Endothelial cell (in vitro differentiated cells): ENCODE measurements at regions not wholly inside any gene's neighbourhood (a gene's known extent, or its start where the extent isn't known, plus 50 kb on each side); places are given as distances from the start of the nearest gene placed in this dataset.

Experiments
- DNase-seq: peaks from one replicate; pipeline ENCODE4 v3.0.0; 2021; ENCODE audit warnings: low spot score
- H3K27ac Mint-ChIP-seq: one replicate; pipeline ENCODE4 v1.8.0; 2021; ENCODE audit warnings: mixed read lengths, inconsistent platforms; ENCODE audit not compliant: unreplicated experiment
- H3K27me3 Mint-ChIP-seq: one replicate; pipeline ENCODE4 v1.8.0; 2021; ENCODE audit warnings: mild to moderate bottlenecking, moderate library complexity, mixed read lengths, inconsistent platforms; ENCODE audit not compliant: unreplicated experiment
- H3K36me3 Mint-ChIP-seq: one replicate; pipeline ENCODE4 v1.8.0; 2021; ENCODE audit warnings: mild to moderate bottlenecking, low read depth, mixed read lengths, inconsistent platforms; ENCODE audit not compliant: unreplicated experiment
- H3K4me1 Mint-ChIP-seq: one replicate; pipeline ENCODE4 v1.8.0; 2021; ENCODE audit warnings: mild to moderate bottlenecking, mixed read lengths, inconsistent platforms; ENCODE audit not compliant: unreplicated experiment
- H3K4me3 Mint-ChIP-seq: one replicate; pipeline ENCODE4 v1.8.0; 2021; ENCODE audit warnings: mild to moderate bottlenecking, mixed read lengths, inconsistent platforms; ENCODE audit not compliant: unreplicated experiment
- H3K9me3 Mint-ChIP-seq: one replicate; pipeline ENCODE4 v1.8.0; 2021; ENCODE audit warnings: mixed read lengths, inconsistent platforms; ENCODE audit not compliant: unreplicated experiment
- CTCF ChIP-seq: fragments of 200-600 bp; sonication (generic); IDR thresholded peaks from one replicate; pipeline ENCODE4 v1.5.0; 2021; ENCODE audit warnings: antibody characterized with exemption; ENCODE audit not compliant: unreplicated experiment

GRCh38 chr14:38877744-38878388 is 225.2 kb downstream of the SEC23A start:
- Mint-ChIP-seq H3K9me3 (no peaks in the 10 kb centered on the region), H3K27me3 (no peaks in the 10 kb centered on the region), H3K4me1 (peaks cover 23% of the 10 kb centered on the region), H3K36me3 (no peaks in the 10 kb centered on the region), H3K27ac (no peak overlapping the region), H3K4me3 (no peak overlapping the region)
- DNase-seq: no peak
- TF ChIP-seq CTCF: no peak

GRCh38 chr14:38874721-38875120 is 228.3 kb downstream of the SEC23A start:
- Mint-ChIP-seq H3K36me3 (no peaks in the 10 kb centered on the region), H3K27ac (no peak overlapping the region), H3K27me3 (peaks cover 3% of the 10 kb centered on the region), H3K4me3 (no peak overlapping the region), H3K9me3 (no peaks in the 10 kb centered on the region), H3K4me1 (peaks cover 8% of the 10 kb centered on the region)
- no peak for DNase-seq
- no peak for TF ChIP-seq CTCF

DNA sequence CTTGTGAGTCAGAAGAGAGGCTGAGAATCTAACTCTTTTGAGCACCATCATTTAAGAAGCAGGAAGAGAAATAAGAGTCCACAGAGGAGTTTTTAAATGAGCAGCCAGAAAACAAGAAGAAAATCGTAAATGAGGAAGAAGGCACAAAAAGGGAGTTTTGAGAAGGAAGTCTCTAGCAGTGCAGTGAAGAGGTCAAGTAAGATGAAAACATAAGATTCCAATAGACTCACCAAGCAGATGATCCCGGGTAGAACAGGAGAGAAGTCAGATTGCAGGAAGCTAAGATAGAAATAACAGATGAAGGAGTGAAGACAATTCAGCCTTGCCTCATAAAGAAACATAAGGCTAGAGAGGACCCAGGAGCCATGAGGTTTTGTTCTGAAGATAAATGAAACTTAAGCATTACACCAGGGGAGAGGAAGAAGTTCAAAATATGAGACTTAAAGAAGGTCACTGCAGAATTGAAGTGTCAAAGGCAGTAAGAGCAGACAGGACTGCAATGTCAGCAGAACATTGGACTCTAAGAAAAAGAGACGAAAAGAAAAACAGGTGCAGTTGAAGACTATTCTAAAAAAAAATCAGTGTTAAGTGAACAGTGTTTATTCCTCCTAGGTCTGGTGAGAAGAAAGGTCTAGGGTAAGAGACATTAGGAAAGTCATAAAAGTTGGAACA is 229.0 kb downstream of the SEC23A start:
- no peak overlapping the region for H3K4me3 Mint-ChIP-seq
- peaks cover 11% of the 10 kb centered on the region for H3K4me1 Mint-ChIP-seq
- no peaks in the 10 kb centered on the region for H3K36me3 Mint-ChIP-seq
- H3K9me3 Mint-ChIP-seq: no peaks in the 10 kb centered on the region
- no peak for TF ChIP-seq CTCF
- no peak overlapping the region for H3K27ac Mint-ChIP-seq
- H3K27me3 Mint-ChIP-seq: peaks cover 3% of the 10 kb centered on the region
- no peak for DNase-seq

DNA sequence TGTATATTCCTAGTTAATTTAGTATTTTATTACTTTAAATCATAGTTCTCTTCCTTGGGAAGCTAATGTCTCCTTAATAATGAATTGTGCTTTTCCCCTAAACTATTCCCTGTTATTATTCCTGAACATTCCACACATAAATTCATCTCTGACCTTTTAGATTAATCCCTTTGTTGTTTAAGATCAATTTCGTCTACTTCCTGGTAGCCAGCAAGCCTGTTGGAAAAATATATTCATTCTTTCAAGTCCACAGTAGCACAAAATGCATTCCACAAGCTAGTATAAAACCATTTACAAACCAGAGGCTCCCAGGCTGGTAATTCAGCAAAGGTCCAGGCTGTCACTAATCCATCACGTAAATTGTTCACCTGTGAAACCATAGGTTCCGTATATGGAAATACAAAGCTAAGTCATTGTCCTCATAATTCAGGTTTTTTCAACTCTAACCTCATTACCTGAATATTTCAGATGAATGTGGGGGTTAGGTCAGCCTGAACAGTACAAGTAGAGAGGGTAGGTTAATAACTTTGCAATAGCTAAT is 232.7 kb downstream of the SEC23A start:
- H3K27ac Mint-ChIP-seq: no peak overlapping the region

More for the DNA sequence above, 232.7 kb downstream of the SEC23A start:
- Mint-ChIP-seq H3K4me1 (peaks cover 18% of the 10 kb centered on the region), H3K27me3 (peaks cover 3% of the 10 kb centered on the region), H3K4me3 (no peak overlapping the region), H3K36me3 (no peaks in the 10 kb centered on the region), H3K9me3 (no peaks in the 10 kb centered on the region)
- TF ChIP-seq CTCF: no peak
- no peak for DNase-seq
